Stomach (tissue), 4 donors: ENCODE measurements at regions not wholly inside any gene's neighbourhood (a gene's known extent, or its start where the extent isn't known, plus 50 kb on each side); places are given as distances from the start of the nearest gene placed in this dataset.

Experiments
- EP300 ChIP-seq: sonication (generic); formaldehyde crosslinking; IDR thresholded peaks from one replicate; pipeline ENCODE4 v1.6.1; 2017; ENCODE audit warnings: antibody characterized with exemption
- POLR2A ChIP-seq, 4 donors: fragments of 450-650 bp; IDR thresholded peaks; one replicate each; pipeline ENCODE4 v1.6.1; 2016; ENCODE audit warnings: antibody characterized with exemption in 4 of 4, control low read depth in 2 of 4, mild to moderate bottlenecking in 1 of 4, moderate library complexity in 1 of 4
- POLR2AphosphoS5 ChIP-seq, 3 donors: sonication (generic); formaldehyde crosslinking; IDR thresholded peaks; one replicate each; pipeline ENCODE4 v1.6.1; 2016; ENCODE audit warnings: antibody characterized with exemption in 3 of 3
- TF ChIP-seq, protein P1 (sequence below), 7 experiments: fragments of 450-650 bp in 4 of 7; fragments of 200-600 bp in 3 of 7; sonication (generic) in 3 of 7; IDR thresholded peaks; one replicate each; pipeline ENCODE4 v1.5.1; 2016 to 2019; ENCODE audit warnings: antibody characterized with exemption in 7 of 7, control low read depth in 2 of 7, mild to moderate bottlenecking in 1 of 7

DNA sequence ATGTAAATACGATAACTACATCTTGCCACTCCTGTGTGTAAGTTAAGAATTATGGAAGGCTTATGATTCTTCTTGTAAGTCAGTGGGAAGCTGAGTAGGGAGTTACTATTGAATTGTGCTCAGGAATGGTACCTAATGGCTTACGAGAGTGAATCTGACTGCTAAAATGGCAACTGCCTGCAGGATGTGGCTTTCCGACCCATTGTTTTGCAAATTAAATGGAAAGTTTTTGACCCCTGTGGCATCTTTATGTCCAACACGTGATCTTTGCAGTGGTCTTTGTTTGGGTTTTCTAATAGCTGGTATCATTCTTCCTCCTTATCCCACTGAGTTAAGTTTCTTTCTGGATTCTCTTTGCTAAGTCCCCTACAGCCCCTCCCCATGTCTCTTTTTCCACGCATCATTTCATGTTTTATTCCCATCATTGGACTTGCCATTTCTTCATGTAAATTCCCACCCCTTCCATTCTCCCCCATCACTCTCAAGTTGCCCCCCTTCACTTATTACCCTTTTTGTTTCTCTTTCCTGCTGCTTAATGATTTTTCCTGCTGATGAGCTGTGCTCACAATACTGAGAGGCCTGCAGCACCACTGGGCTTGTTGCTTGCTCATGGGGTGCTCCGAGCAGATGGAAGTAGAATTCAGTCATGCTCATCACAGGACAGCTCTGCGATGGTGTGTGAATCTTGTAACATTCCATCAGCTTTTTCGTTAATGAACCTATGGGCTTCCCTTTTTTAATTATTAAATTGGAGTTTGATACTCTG, 428.2 kb upstream of the IL12A start:
- TF ChIP-seq EP300 (no peak), POLR2AphosphoS5 (IDR thresholded peaks at IDR 0.05) (no peak), POLR2A (IDR thresholded peaks at IDR 0.05) (no peak)
- TF ChIP-seq, protein P1, sequence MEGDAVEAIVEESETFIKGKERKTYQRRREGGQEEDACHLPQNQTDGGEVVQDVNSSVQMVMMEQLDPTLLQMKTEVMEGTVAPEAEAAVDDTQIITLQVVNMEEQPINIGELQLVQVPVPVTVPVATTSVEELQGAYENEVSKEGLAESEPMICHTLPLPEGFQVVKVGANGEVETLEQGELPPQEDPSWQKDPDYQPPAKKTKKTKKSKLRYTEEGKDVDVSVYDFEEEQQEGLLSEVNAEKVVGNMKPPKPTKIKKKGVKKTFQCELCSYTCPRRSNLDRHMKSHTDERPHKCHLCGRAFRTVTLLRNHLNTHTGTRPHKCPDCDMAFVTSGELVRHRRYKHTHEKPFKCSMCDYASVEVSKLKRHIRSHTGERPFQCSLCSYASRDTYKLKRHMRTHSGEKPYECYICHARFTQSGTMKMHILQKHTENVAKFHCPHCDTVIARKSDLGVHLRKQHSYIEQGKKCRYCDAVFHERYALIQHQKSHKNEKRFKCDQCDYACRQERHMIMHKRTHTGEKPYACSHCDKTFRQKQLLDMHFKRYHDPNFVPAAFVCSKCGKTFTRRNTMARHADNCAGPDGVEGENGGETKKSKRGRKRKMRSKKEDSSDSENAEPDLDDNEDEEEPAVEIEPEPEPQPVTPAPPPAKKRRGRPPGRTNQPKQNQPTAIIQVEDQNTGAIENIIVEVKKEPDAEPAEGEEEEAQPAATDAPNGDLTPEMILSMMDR (IDR thresholded peaks at IDR 0.05) = no peak
